ENCODE measurements at regions not wholly inside any gene's neighbourhood (a gene's known extent, or its start where the extent isn't known, plus 50 kb on each side); places are given as distances from the start of the nearest gene placed in this dataset.

DNA sequence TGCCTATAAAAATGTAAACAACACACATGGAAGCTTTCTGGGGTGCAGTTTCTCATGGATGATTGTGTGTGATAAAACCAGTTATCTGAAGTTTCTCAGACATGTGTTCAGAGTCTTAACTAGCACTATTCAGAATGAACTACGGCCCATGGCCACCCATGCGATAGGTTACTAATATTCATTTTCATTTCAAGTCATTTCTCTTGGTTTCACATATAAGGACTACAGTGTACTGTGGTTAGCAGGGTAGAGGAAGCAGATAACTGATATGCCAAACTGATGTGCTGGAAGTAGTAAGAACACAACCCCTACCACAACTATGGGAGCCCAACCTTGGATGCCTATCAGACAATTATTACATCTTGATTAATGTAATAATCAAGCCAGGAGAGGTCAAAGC, 372.1 kb downstream of the DTWD2 start:
- TF ChIP-seq POLR2A (IDR thresholded peaks at IDR 0.05) = no peak
- TF ChIP-seq, protein P1, sequence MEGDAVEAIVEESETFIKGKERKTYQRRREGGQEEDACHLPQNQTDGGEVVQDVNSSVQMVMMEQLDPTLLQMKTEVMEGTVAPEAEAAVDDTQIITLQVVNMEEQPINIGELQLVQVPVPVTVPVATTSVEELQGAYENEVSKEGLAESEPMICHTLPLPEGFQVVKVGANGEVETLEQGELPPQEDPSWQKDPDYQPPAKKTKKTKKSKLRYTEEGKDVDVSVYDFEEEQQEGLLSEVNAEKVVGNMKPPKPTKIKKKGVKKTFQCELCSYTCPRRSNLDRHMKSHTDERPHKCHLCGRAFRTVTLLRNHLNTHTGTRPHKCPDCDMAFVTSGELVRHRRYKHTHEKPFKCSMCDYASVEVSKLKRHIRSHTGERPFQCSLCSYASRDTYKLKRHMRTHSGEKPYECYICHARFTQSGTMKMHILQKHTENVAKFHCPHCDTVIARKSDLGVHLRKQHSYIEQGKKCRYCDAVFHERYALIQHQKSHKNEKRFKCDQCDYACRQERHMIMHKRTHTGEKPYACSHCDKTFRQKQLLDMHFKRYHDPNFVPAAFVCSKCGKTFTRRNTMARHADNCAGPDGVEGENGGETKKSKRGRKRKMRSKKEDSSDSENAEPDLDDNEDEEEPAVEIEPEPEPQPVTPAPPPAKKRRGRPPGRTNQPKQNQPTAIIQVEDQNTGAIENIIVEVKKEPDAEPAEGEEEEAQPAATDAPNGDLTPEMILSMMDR (IDR thresholded peaks at IDR 0.05) = no peak
- H3K27me3 ChIP-seq = no peaks in the 10 kb centered on the region
- no peak overlapping the region for H3K27ac ChIP-seq
- H3K4me3 ChIP-seq = no peak overlapping the region
- no peak for DNase-seq
- H3K36me3 ChIP-seq = no peaks in the 10 kb centered on the region
- no peaks in the 10 kb centered on the region for H3K9me3 ChIP-seq
- H3K4me1 ChIP-seq = no peaks in the 10 kb centered on the region

DNA sequence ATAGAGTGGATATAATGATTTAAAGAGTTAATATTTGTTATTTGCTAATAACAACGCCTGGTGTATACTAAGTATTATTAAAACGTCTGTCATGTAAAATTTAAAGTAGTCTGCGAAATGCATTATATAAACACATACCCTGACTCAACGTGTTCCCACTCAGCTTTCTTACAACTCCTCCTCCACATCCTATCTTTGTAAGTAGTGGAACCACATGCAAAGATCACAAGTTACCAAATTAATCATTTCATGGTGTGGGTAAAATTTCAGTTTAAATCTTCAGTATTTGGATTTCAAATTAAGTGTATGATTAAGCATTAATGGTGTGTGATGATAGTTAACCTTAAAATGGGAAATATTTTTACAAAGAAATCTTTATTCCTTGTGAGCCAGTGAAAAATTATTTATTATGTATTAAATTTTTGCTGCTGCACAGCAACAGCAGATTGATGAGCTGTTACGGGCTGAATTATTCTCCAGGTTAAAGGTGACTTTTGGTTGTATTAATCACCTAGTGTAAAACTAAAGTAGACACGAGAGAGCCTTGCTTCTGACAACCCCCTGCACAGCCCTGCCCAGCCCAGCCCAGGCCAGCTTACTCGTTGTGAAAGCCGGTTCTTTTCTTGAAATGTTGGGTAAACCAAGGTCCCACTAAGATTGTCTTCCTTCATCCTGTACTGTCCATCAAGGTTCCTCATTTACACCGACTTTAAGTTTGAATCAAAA, 373.5 kb downstream of the DTWD2 start:
- Histone ChIP-seq H3K27ac (no peak overlapping the region), H3K9me3 (no peaks in the 10 kb centered on the region)
- TF ChIP-seq POLR2A (IDR thresholded peaks at IDR 0.05) = no peak
- TF ChIP-seq, protein P1 (IDR thresholded peaks at IDR 0.05) = no peak

DNA sequence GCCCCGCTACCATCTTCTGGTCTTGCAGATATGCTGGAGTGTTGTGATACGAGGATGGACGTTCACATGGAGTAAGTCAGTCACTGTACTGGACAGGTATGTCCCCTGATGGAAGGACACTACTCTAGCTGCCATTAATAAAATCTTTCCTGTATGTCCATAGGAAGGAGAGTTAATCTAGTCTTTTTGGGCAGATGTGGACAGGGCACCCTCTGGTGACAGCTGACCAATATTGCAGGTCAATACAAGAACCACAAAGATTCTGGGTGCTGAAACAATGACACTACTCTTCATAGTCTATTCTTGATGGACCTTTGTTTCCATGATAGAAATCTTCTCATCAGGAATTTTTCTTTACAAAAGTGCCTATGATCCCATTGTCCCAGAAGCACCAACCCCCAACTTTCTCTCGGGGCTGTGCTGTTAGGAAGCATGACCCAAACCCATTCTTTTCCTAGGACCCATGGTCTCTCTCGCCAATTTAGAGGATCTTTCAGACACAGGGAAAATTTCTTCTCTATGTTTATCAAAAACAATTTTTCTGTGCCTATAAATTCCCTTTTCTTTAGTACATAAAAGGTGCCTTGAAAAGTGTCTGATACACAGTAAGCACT, 376.9 kb downstream of the DTWD2 start:
- Histone ChIP-seq H3K4me3 (no peak overlapping the region), H3K4me1 (no peaks in the 10 kb centered on the region), H3K9me3 (no peaks in the 10 kb centered on the region), H3K27ac (no peak overlapping the region), H3K27me3 (no peaks in the 10 kb centered on the region), H3K36me3 (no peaks in the 10 kb centered on the region)
- no peak for TF ChIP-seq POLR2A (IDR thresholded peaks at IDR 0.05)
- TF ChIP-seq, protein P1 (IDR thresholded peaks at IDR 0.05) = peak in 4 of 6 experiments; percentile 20 to 52 (median 40)
- DNase-seq = no peak

More for the DNA sequence above, 373.5 kb downstream of the DTWD2 start:
- Histone ChIP-seq H3K36me3 (no peaks in the 10 kb centered on the region), H3K4me3 (no peak overlapping the region), H3K4me1 (no peaks in the 10 kb centered on the region), H3K27me3 (no peaks in the 10 kb centered on the region)
- DNase-seq = no peak

DNA sequence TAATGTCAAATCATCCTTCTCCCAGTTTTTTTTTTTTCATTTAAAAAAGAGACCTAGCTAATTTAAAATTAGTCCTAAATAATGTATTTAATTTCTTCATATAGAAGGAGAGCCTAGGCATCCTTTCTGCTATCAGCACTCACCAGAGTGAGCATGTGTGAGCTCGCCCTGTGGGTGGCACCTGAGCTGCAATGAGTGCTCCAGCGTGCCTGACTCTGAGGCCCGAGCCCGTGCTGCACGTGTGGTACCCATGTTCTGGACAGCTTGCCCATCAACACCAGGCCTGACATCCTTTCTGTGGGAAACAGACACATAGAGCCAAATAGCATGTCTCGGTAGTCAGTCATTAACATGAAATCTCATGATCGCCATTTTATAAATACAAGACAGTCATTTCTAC, 381.4 kb downstream of the DTWD2 start:
- H3K4me3 ChIP-seq = no peak overlapping the region
- no peaks in the 10 kb centered on the region for H3K9me3 ChIP-seq
- no peaks in the 10 kb centered on the region for H3K36me3 ChIP-seq
- no peaks in the 10 kb centered on the region for H3K4me1 ChIP-seq
- TF ChIP-seq, protein P1 (IDR thresholded peaks at IDR 0.05) = no peak
- TF ChIP-seq POLR2A (IDR thresholded peaks at IDR 0.05) = no peak
- no peaks in the 10 kb centered on the region for H3K27me3 ChIP-seq
- DNase-seq = no peak
- no peak overlapping the region for H3K27ac ChIP-seq

DNA sequence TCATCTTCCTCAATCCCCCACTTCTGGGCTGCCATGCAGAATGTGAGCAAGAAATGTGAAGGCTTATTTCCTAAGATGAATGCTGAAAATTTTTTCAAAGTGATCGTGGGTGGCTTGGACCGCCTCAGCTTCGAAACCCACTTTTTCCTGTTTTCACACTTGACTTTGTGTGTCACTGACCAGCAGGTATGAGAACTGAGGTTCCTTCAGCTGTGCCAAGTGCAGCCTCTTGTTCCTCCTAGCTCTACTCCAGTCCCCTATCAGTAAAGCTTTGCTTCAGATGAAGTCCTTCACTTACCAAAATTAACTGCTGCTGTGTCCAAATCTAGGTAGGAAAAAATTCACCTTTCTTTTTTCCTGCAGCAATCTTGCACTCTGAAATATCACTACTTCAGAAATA, 382.6 kb downstream of the DTWD2 start:
- H3K4me1 ChIP-seq = no peaks in the 10 kb centered on the region
- no peaks in the 10 kb centered on the region for H3K27me3 ChIP-seq
- DNase-seq = no peak
- no peaks in the 10 kb centered on the region for H3K9me3 ChIP-seq
- H3K36me3 ChIP-seq = no peaks in the 10 kb centered on the region
- H3K27ac ChIP-seq = no peak overlapping the region
- H3K4me3 ChIP-seq = no peak overlapping the region
- TF ChIP-seq, protein P1 (IDR thresholded peaks at IDR 0.05) = no peak
- TF ChIP-seq POLR2A (IDR thresholded peaks at IDR 0.05) = no peak

Data from Peyer's patch (tissue), 4 donors.